Right lobe of liver (tissue), 6 donors: ENCODE measurements at regions not wholly inside any gene's neighbourhood (a gene's known extent, or its start where the extent isn't known, plus 50 kb on each side); places are given as distances from the start of the nearest gene placed in this dataset.
A peak's percentile ranks its signal among the peaks of the same experiment; 100 is the strongest.

Experiments
- ATAC-seq, 4 donors: fragments of 200-7000 bp; cut with Tn5 transposase; one replicate each; pipeline ENCODE4 v1.9.1; 2020; ENCODE audit warnings: mild to moderate bottlenecking in 4 of 4, moderate library complexity in 4 of 4
- DNase-seq, 3 donors: peaks; one replicate each; pipeline ENCODE4 v3.0.0-alpha.2; 2020
- H3K27ac ChIP-seq, 3 donors: fragments of 200-600 bp; one replicate each; pipeline ENCODE4 v1.8.0; 2022
- H3K27me3 ChIP-seq, 2 donors: fragments of 200-600 bp; one replicate each; pipeline ENCODE4 v1.8.0; 2022
- H3K36me3 ChIP-seq, 4 donors: fragments of 200-600 bp; sonication (generic) in 1 of 4; one replicate each; pipeline versions ENCODE4 v1.5.1 to v1.8.0; 2017 to 2022; ENCODE audit warnings: control low read depth in 1 of 4
- H3K4me1 ChIP-seq, 4 donors: fragments of 200-600 bp; sonication (generic) in 1 of 4; one replicate each; pipeline versions ENCODE4 v1.5.1 to v1.8.0; 2017 to 2022; ENCODE audit warnings: control low read depth in 1 of 4
- H3K4me3 ChIP-seq, 3 donors: fragments of 200-600 bp; one replicate each; pipeline ENCODE4 v1.8.0; 2022
- H3K9me3 ChIP-seq, 4 donors: fragments of 200-600 bp; sonication (generic) in 1 of 4; one replicate each; pipeline versions ENCODE4 v1.5.1 to v1.8.0; 2017 to 2022; ENCODE audit warnings: control low read depth in 1 of 4
- POLR2A ChIP-seq: fragments of 450-650 bp; IDR thresholded peaks from one replicate; pipeline ENCODE4 v1.6.1; 2017; ENCODE audit warnings: antibody characterized with exemption, mild to moderate bottlenecking
- WGBS: methylation state at CpG from one replicate; pipeline ENCODE4 v1.1.6; 2018; ENCODE audit warnings: low coverage, low lambda C conversion rate; ENCODE audit not compliant: insufficient coverage; ENCODE audit errors: missing lambda C conversion rate; 5-methylcytosine and 5-hydroxymethylcytosine counted together
- intact Hi-C, 2 donors: fragments of 100-400 bp; cut with DNase I; formaldehyde crosslinking; loops; one replicate each; pipeline versions ENCODE4 v1.11.2 to v1.14.1; 2022
- TF ChIP-seq, protein P1 (sequence below), 4 donors: fragments of 200-600 bp in 3 of 4; fragments of 450-650 bp in 1 of 4; IDR thresholded peaks; one replicate each; pipeline versions ENCODE4 v1.5.1 to v1.8.0; 2016 to 2022; ENCODE audit warnings: antibody characterized with exemption in 4 of 4, mild to moderate bottlenecking in 2 of 4
- donor health status: DM: no; HTN: yes; CAD: no.
- donor health status: DM: no; HTN: no; CAD: no.
- donor health status: DM: no; HTN: no; CAD: no.
- donor health status: DM: no; HTN: yes; CAD: no.
- donor health status: DM: no; HTN: yes; CAD: no.

DNA sequence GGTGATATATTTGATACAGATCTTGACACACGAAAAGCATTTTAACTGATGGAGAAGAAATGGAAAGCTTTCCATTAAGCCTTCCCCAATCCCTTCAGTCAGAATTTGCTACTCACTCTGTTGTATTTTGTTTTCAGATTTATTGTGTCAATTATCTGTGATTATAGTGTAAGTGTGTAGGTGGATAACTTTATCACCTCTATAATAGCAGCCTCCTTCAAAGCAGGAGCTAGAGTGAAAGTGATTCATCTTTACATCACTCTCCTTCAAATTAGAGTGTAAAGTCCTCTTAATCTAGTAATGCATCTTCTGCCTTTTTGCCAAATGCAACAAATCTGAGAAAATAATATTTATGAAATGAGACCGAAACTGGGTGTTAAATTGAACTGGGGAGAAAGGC, 459.7 kb upstream of the ZP4 start:
- DNase-seq (no peak), ATAC-seq (no peak)
- Histone ChIP-seq H3K9me3 (no peaks in the 10 kb centered on the region), H3K27ac (no peak overlapping the region), H3K36me3 (no peaks in the 10 kb centered on the region), H3K4me1 (peaks cover 0 to 7% (median 0%) of the 10 kb centered on the region in 4 donors), H3K27me3 (no peaks in the 10 kb centered on the region), H3K4me3 (no peak overlapping the region)
- 78% methylated on average over 2 of the region's 2 CpGs for WGBS
- intact Hi-C loops, result no loop called here
- no peak for TF ChIP-seq POLR2A
- TF ChIP-seq, protein P1, sequence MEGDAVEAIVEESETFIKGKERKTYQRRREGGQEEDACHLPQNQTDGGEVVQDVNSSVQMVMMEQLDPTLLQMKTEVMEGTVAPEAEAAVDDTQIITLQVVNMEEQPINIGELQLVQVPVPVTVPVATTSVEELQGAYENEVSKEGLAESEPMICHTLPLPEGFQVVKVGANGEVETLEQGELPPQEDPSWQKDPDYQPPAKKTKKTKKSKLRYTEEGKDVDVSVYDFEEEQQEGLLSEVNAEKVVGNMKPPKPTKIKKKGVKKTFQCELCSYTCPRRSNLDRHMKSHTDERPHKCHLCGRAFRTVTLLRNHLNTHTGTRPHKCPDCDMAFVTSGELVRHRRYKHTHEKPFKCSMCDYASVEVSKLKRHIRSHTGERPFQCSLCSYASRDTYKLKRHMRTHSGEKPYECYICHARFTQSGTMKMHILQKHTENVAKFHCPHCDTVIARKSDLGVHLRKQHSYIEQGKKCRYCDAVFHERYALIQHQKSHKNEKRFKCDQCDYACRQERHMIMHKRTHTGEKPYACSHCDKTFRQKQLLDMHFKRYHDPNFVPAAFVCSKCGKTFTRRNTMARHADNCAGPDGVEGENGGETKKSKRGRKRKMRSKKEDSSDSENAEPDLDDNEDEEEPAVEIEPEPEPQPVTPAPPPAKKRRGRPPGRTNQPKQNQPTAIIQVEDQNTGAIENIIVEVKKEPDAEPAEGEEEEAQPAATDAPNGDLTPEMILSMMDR (IDR thresholded peaks at IDR 0.05), result no peak

DNA sequence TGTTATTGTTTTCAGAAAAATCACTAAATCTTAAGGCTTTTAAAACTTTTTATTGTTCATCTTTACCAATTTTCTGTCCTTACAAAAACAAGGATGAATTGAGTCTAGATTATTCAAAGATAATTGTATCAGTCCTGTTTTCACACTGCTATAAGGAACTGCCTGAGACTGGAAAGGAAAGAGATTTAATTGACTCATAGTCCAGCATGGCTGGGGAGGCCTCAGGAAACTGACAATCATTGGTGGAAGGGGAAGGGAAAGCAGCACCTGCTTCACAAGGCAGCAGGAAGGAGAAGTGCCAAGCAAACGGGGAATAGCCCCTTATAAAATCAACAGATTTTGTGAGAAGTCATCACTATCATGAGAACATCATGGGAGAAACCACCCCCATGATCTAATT, 455.6 kb upstream of the ZP4 start:
- Histone ChIP-seq H3K27me3 (no peaks in the 10 kb centered on the region), H3K9me3 (no peaks in the 10 kb centered on the region), H3K4me3 (no peak overlapping the region), H3K4me1 (peaks cover 0 to 29% (median 5%) of the 10 kb centered on the region in 4 donors), H3K27ac (peak overlapping the region in 2 of 3 donors; percentile 44 to 58), H3K36me3 (no peaks in the 10 kb centered on the region)
- no peak for DNase-seq
- TF ChIP-seq, protein P1 (IDR thresholded peaks at IDR 0.05), result no peak
- TF ChIP-seq POLR2A, result no peak
- WGBS, result 19% methylated on average over 1 of the region's 1 CpG
- ATAC-seq, result peak in 3 of 4 donors; percentile 32 to 57 (median 51)
- intact Hi-C loops, result no loop called here

DNA sequence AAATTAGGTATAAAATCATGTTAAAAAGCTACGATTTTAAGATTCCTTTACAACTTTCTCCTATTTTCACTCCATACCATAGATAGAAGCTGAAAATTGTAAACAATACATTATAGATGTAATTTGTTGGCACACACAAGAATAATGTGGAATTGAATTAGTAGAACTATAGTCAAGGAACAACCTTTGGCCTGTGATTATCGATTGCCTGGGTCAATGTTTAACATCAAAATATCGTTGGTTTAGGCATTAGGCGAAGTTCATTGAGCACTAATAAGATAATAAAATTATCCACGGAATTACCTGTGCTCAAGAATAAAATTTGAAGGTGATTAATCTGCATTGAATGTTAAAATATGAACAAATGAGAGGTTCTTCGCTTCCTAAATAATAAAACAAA, 455.1 kb upstream of the ZP4 start:
- TF ChIP-seq, protein P1 (IDR thresholded peaks at IDR 0.05), result no peak
- TF ChIP-seq POLR2A, result no peak
- intact Hi-C loops, result no loop called here
- Histone ChIP-seq H3K27me3 (no peaks in the 10 kb centered on the region), H3K36me3 (no peaks in the 10 kb centered on the region), H3K9me3 (no peaks in the 10 kb centered on the region), H3K4me1 (peaks cover 0 to 31% (median 5%) of the 10 kb centered on the region in 4 donors), H3K4me3 (no peak overlapping the region), H3K27ac (peak overlapping the region in 2 of 3 donors; percentile 44 to 58)
- peak in 1 of 3 donors; percentile 53 for DNase-seq
- WGBS, result 29% methylated on average over 6 of the region's 6 CpGs
- peak; percentile 76 to 94 (median 90) for ATAC-seq

DNA sequence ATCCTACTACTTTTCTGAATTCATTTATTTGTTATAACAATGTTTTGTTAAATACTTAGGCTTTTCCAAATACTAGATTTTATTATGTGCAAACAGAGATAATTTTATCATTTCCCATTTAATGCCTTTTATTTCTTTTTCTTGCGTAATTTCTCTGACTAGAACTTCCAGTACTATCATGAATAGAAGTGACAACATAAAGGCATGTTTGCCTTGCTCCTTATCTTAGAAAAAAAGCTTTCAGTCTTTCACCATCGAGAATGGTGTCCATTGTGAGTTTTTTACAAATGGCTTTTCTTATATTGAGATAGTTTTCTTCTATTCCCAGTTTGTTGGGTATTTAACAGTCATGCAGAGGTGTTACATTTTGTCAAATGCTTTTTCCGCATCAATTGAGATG, 453.1 kb upstream of the ZP4 start:
- Histone ChIP-seq H3K9me3 (no peaks in the 10 kb centered on the region), H3K36me3 (no peaks in the 10 kb centered on the region), H3K27me3 (no peaks in the 10 kb centered on the region), H3K27ac (no peak overlapping the region), H3K4me3 (no peak overlapping the region), H3K4me1 (peaks cover 0 to 31% (median 5%) of the 10 kb centered on the region in 4 donors)
- DNase-seq (no peak), ATAC-seq (peak; percentile 54 to 81 (median 62))
- no peak for TF ChIP-seq POLR2A
- TF ChIP-seq, protein P1 (IDR thresholded peaks at IDR 0.05), result no peak
- 23% methylated on average over 2 of the region's 3 CpGs for WGBS
- intact Hi-C loops, result no loop called here

DNA sequence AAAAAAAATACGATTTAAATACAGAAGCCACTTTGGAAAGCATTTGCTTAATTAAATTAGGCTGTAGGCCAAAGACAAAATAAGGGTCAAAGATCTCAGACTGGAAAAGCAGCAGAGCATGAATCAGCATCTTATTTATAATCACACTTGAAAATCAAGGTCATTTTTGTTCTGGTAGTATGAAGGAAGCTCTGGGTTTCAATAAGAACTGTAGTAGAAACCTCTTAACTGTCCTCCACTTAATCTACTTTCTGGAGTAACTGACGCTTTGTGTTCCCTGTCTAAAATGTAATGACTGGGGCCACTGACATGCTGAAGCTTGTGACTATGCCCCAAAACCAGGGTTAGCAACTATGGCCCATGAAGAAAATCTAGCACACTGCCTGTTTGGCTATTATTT, 450.7 kb upstream of the ZP4 start:
- ATAC-seq (no peak), DNase-seq (no peak)
- Histone ChIP-seq H3K4me1 (peaks cover 0 to 28% (median 5%) of the 10 kb centered on the region in 4 donors), H3K9me3 (no peaks in the 10 kb centered on the region), H3K36me3 (no peaks in the 10 kb centered on the region), H3K4me3 (no peak overlapping the region), H3K27ac (no peak overlapping the region), H3K27me3 (no peaks in the 10 kb centered on the region)
- WGBS, result 62% methylated on average over 2 of the region's 2 CpGs
- no peak for TF ChIP-seq POLR2A
- TF ChIP-seq, protein P1 (IDR thresholded peaks at IDR 0.05), result no peak
- intact Hi-C loops, result no loop called here
